GM21619 (cell line): ENCODE measurements at regions not wholly inside any gene's neighbourhood (a gene's known extent, or its start where the extent isn't known, plus 50 kb on each side); places are given as distances from the start of the nearest gene placed in this dataset.

ENCODE experiments used
- ATAC-seq: cut with Tn5 transposase; IDR thresholded peaks from one replicate; pipeline ENCODE4 v1.9.1; 2021; ENCODE audit not compliant: unreplicated experiment

GRCh38 chr11:45481026-45481425 lies 184.4 kb downstream of the CHST1 start:
- no peak for ATAC-seq

- ATAC-seq: no peak
Observed at GRCh38 chr11:45477588-45477987, 187.8 kb downstream of the CHST1 start.

GRCh38 chr11:45476126-45476525 lies 189.3 kb downstream of the CHST1 start:
- no peak for ATAC-seq

- no peak for ATAC-seq
Observed at GRCh38 chr11:45475173-45475572, 189.0 kb upstream of the SYT13 start.

- no peak for ATAC-seq
Observed at GRCh38 chr11:45473341-45473895, 187.3 kb upstream of the SYT13 start.

GRCh38 chr11:45472716-45473317 lies 186.7 kb upstream of the SYT13 start:
- ATAC-seq: no peak

- ATAC-seq: no peak
Observed at GRCh38 chr11:45471266-45471665, 185.1 kb upstream of the SYT13 start.

GRCh38 chr11:45470794-45471167 lies 184.6 kb upstream of the SYT13 start:
- ATAC-seq: no peak

GRCh38 chr11:45470151-45470793 lies 184.1 kb upstream of the SYT13 start:
- ATAC-seq: no peak

GRCh38 chr11:45468267-45468856 lies 182.2 kb upstream of the SYT13 start:
- ATAC-seq: no peak

GRCh38 chr11:45463541-45463940 lies 177.4 kb upstream of the SYT13 start:
- ATAC-seq: no peak

GRCh38 chr11:45461514-45461913 lies 175.4 kb upstream of the SYT13 start:
- ATAC-seq: no peak

GRCh38 chr11:45459491-45459890 lies 173.3 kb upstream of the SYT13 start:
- no peak for ATAC-seq

- no peak for ATAC-seq
Observed at GRCh38 chr11:45458269-45458668, 172.1 kb upstream of the SYT13 start.

GRCh38 chr11:45457649-45458048 lies 171.5 kb upstream of the SYT13 start:
- no peak for ATAC-seq

- ATAC-seq: no peak
Observed at GRCh38 chr11:45456686-45457085, 170.5 kb upstream of the SYT13 start.

GRCh38 chr11:45455536-45455935 lies 169.4 kb upstream of the SYT13 start:
- ATAC-seq: no peak

GRCh38 chr11:45454917-45455401 lies 168.8 kb upstream of the SYT13 start:
- ATAC-seq: no peak

- ATAC-seq: no peak
Observed at GRCh38 chr11:45453721-45454120, 167.6 kb upstream of the SYT13 start.

GRCh38 chr11:45451766-45452440 lies 165.8 kb upstream of the SYT13 start:
- ATAC-seq: no peak

GRCh38 chr11:45450189-45450588 lies 164.0 kb upstream of the SYT13 start:
- ATAC-seq: no peak
